DND-41 (cell line): ENCODE measurements at regions not wholly inside any gene's neighbourhood (a gene's known extent, or its start where the extent isn't known, plus 50 kb on each side); places are given as distances from the start of the nearest gene placed in this dataset.

Experiments used
- EZH2 ChIP-seq: IDR thresholded peaks from 3 replicates; pipeline ENCODE4 v1.6.1; 2012; ENCODE audit warnings: borderline replicate concordance, low read depth, mild to moderate bottlenecking, moderate library complexity, low read length, inconsistent platforms; ENCODE audit not compliant: severe bottlenecking
- TF ChIP-seq, protein P1 (sequence below): IDR thresholded peaks from 2 replicates; pipeline ENCODE4 v1.5.1; 2012; ENCODE audit warnings: borderline replicate concordance, low read length, moderate library complexity, mild to moderate bottlenecking; ENCODE audit not compliant: poor library complexity, severe bottlenecking; ENCODE audit errors: extremely low read depth

DNA sequence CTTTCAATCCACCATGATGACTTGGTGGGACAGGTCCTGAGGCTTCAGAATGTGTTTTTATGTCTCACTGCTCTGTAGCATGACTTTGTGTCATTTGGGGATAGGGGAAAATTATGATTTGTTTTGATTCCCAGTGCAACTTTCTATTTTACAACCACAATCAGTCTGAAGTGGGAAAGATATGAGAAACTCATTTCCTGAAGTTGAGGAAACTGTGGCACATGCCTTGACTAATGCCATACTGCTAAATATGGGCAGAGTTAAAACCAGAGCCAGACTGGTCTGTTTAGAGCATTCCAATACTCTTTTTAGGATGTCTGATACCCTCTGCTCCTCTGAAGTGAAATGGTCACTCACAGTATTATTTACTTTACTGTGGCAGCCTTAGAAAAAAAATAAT is 307.7 kb downstream of the ADRA2A start:
- TF ChIP-seq, protein P1, sequence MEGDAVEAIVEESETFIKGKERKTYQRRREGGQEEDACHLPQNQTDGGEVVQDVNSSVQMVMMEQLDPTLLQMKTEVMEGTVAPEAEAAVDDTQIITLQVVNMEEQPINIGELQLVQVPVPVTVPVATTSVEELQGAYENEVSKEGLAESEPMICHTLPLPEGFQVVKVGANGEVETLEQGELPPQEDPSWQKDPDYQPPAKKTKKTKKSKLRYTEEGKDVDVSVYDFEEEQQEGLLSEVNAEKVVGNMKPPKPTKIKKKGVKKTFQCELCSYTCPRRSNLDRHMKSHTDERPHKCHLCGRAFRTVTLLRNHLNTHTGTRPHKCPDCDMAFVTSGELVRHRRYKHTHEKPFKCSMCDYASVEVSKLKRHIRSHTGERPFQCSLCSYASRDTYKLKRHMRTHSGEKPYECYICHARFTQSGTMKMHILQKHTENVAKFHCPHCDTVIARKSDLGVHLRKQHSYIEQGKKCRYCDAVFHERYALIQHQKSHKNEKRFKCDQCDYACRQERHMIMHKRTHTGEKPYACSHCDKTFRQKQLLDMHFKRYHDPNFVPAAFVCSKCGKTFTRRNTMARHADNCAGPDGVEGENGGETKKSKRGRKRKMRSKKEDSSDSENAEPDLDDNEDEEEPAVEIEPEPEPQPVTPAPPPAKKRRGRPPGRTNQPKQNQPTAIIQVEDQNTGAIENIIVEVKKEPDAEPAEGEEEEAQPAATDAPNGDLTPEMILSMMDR = no peak
- TF ChIP-seq EZH2 = no peak
